NCI-H2171 treated with DMSO at 0.1 percent for 48 hours (cell line): ENCODE measurements at regions not wholly inside any gene's neighbourhood (a gene's known extent, or its start where the extent isn't known, plus 50 kb on each side); places are given as distances from the start of the nearest gene placed in this dataset.

ENCODE experiments used
- DNase-seq: peaks from one replicate; lab custom pipeline; 2025; lab: John Stamatoyannopoulos, UW

- no peak for DNase-seq
Observed at GRCh38 chr1:80994038-80994437, 806.7 kb upstream of the ADGRL2 start.

GRCh38 chr1:80993154-80993980 lies 807.4 kb upstream of the ADGRL2 start:
- DNase-seq, result no peak

DNA sequence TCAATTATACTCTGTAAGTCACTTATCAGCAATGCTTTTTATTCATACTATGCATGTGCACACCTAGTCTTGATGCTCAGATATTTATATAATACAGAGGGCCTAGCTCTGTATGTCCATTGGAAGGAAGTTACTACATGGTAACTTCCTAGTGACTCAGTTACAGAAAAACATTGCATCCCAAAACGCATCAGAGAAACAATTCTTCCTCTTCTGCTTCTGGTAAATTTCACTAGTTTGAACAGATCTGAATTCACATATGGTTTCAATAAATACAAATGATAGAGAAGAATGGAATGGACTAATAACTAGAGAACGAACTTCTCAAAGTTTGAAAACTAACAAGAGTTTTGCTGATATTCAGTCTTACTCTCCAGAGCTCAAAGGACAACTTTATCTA lies 811.3 kb upstream of the ADGRL2 start:
- DNase-seq, result no peak

GRCh38 chr1:80988926-80989325 lies 811.8 kb upstream of the ADGRL2 start:
- no peak for DNase-seq

DNA sequence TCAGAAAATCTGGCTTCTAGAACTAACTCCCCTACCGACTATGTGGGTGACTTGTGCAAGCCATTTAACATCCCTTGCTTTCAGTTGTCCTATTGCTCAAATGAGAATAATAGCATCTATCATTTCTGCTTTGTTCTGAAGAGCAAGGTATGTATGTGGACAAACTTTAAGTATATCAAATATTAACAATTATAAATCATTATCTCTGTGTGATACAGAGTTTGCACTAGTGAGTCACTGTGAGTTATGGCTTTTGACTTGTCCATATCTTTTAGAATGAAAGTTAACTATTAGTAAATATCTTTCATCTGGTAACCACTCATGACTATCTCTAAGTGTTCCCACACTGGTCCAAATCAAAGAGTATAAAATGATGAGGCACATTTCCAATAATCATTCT lies 812.9 kb upstream of the ADGRL2 start:
- DNase-seq, result no peak

DNA sequence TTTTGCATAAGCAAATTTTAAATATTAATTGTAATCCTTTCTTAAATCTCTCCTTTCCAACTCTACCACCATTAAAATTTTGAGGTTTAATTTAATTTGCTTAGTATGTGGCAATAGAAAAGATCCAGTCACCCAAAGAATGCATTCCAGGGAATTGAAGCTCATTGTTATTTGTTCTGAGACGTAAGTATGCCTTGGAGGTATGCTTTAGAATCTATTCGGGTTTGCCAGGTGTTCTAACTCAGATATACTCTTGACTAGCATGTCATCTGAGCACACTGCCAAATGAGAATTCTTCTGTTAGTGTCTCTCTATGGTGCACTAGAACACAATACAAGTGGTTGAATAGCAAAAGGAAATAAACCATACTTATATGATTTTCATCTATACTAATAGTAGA lies 813.6 kb upstream of the ADGRL2 start:
- DNase-seq, result no peak

DNA sequence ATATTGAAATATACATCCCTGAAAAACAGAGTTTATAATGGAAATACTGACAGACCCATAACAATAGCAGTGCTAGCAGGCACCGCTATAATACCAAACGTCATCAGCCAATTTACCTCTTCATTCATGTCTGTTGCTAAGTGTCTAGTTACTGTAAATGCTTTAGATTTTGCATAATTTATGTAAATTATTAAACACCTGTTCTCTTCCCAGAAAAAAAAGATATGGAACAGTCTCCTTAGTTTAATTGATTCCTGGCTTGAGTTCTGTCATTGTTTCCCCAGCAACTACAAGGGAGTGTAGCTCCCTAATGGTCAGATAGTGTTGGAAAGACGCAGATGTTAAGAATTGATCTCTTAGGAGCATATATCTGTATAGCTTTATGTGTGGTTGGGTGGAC lies 817.9 kb upstream of the ADGRL2 start:
- no peak for DNase-seq

DNA sequence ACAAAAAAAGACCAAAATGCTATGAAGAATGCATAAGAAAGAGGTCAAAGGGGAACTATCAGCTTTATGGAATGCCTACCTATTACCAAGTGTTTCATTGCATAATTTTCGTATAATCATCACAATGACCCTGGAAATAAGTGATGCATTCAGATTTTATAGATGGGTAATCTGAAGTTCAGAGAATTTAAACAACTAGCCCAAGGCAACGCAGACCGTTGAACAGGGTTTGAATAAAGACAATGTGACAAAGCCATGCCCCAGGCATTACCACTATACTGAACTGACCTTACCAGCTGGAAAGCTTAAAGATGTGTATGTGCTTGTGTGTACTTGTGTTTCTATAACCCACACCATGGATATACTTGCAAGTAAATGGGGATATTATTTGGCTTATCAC lies 827.6 kb upstream of the ADGRL2 start:
- no peak for DNase-seq

DNA sequence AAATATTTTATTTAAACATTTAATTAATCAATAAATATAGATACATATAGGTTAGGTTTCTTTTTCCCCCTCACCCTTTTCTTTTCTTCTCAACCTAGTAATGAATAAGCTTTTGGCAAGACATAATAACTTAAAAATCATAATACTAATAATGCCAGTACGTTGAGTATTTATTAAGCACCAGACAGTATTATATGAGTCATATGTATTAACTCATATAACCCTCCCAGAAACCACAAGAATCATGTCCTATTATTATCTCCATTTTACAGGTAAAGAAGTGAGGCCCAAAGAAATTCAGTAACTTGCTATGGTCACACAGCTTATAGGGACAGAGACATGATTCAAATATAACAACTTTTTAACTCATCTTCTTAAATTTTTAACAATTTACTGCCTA lies 834.5 kb upstream of the ADGRL2 start:
- DNase-seq, result no peak

GRCh38 chr1:80962564-80962963 lies 838.2 kb upstream of the ADGRL2 start:
- DNase-seq, result no peak

DNA sequence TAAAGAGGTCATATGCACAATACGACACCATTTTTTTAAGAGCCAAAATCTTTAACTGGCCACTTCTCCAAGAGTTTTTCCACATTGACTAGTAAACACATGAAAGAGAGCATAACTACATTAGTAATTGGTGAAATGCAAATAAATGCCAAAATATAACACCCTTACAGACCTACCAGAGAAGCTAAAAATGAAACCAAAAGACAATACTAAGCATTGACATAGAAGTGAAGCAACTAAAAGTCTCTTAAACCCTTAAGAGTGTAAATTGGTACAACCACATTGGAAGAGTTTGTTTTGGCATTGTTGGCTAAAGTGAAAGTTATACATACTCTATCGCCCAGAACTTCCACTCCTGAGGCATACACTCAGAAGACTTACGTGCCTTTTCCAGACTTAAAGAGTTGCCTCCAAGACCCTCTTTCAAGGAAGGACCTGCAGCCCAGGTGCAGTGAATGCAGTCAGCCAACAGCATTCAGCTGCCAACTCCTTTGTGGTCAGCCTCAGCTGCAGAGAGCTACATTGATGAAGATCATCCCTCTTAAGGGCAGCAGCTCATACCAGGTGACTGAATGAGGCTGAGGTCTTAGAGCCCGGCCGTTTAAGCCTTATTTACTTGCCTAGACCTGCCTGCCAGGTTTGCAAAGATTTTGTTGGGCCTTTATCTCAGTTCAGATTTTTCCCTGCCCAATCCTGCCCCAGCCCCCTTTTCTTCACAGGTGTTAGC lies 839.1 kb upstream of the ADGRL2 start:
- DNase-seq, result no peak

- DNase-seq, result no peak
Observed at GRCh38 chr1:80933346-80933745, 867.4 kb upstream of the ADGRL2 start.

DNA sequence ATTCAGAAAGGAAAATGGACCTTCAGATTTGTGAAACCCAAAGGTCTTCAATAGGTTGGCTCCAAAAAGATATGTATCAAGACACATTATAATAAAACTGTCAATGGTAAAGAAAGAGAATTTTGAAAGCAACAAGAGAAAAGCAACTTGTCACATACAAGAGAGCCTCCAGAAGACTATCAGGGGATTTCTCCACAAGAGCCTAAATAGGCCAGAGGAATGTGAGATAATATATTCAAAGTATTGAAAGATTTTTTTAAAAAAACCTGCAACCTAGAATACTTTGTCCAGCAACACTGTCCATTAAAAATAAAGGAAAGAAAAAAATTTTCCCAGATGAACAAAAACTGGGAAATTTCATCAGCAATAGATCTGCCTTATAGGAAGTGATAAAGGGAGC lies 869.6 kb upstream of the ADGRL2 start:
- DNase-seq, result no peak

DNA sequence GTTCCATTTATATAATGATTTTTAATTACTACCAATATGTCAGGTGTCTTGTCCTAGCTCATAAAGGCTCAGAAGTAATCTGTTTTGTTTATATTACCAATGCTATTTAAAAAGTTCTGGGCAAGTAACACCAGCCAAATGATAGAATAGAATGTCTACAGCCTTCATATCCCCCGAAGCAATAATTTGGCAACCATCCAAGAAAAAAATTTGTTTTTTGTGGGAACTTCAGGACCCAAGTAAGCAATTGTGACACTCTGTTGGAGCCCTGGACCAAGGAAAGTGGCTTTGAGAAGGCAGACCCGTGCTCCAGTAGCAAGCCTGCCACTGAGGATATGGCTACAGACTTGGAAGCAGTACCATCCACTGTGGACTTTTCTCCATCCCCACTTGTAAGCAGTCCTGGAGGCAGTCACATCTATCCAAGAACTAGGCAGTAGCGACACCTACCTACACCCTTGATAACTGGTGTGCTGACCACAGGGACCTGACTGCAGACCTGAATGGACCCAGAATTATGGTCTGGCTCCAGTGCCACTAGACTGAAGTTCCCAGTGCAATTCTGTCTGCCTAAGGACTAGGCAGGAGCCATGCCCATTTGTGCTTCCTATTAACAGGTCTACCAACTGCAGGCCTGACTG lies 870.7 kb upstream of the ADGRL2 start:
- no peak for DNase-seq

DNA sequence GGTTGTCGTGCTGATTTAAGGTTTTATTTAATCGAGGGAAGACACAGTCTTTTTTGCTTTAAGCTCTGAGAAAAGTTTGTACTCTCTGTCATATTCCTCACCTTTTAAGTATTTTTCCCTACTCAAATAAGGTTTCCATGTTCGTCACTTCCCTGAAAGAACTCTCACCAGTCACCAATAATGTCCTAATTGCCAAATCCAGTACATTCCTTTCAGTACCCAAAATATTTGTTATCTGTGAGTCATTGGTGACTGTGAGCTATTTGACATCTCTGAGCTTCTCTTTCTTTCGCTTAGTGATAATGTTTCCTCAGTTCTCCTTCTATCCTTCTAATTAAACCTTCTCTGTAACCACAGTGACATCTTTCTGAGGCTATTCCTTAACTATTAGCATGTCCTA lies 874.2 kb upstream of the ADGRL2 start:
- no peak for DNase-seq

GRCh38 chr1:80925130-80925805 lies 875.5 kb upstream of the ADGRL2 start:
- no peak for DNase-seq

DNA sequence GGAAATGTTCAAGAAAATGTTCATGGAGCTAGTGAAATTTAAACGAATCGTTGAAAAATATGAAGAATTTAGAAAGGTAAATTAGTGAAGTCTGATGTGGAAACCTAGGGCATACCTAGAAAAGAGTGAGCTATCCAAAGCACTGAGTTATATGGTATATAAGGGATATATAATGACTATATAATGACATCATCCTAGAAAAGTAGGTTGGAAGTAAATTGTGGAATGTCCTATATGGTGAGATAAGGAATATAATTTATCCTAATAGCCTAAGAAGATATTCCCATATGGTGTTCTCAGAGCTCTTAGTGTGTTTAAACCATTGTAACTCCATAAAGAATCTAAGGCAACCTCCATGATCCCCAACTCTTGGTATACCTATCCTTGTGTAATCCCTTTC lies 876.4 kb upstream of the ADGRL2 start:
- no peak for DNase-seq

DNA sequence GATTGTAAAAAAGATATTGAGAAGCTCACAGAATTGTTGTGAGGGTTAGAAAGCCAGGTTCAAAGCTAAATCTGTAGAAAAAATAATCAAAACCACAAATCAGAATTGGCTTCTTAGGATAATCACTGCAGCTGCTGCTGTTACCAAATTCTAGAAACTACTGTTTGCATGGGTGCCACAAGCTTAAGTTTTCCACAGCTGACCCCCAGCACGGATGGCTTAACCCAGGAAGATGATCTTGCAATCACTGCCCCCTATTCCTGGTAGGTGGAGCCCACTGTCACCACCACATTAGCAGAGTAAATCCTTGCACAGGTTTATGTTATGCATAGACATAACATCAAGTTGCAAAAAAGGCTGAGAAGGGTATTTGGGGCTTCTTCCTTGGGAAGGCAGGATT lies 877.8 kb upstream of the ADGRL2 start:
- no peak for DNase-seq

DNA sequence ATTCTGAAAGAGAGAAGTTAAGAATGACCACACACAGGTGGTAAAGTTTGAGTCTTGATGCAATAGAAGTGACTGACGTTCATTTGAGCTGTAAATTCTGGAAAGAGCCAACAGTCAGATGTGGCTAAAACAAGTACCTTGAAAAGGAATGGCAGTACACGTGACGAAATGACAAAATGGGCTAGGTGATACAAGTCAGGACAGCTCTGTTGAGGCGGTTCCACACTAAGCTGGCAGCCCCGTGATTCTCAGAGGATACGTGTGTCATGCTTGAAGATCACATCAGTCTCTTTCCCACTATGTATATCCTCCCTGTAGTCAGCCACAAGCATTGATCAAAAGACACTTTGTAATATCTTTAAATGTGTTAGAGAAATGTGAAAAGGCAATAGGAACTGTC lies 881.3 kb upstream of the ADGRL2 start:
- no peak for DNase-seq

- no peak for DNase-seq
Observed at GRCh38 chr1:80918380-80918779, 882.4 kb upstream of the ADGRL2 start.

DNA sequence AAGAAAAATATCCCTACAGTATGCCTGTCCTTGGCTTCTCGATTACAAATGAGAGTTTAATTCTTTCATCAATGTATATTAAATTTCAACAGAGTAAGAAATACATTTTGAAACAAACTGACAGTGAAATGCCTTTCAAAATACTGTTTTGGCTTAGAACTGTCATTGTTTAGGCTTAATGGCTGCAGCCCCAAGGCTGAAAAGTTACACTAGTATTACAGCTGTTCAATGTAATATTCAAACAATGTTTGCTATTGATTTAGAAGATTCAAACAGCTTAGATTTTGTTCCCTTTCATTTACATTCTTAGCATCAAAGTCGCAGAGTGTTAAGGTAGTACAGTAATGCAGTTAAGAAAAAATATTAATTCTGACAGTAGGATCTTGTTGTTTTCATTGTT lies 882.9 kb upstream of the ADGRL2 start:
- no peak for DNase-seq

- no peak for DNase-seq
Observed at GRCh38 chr1:80917225-80917624, 883.5 kb upstream of the ADGRL2 start.

DNA sequence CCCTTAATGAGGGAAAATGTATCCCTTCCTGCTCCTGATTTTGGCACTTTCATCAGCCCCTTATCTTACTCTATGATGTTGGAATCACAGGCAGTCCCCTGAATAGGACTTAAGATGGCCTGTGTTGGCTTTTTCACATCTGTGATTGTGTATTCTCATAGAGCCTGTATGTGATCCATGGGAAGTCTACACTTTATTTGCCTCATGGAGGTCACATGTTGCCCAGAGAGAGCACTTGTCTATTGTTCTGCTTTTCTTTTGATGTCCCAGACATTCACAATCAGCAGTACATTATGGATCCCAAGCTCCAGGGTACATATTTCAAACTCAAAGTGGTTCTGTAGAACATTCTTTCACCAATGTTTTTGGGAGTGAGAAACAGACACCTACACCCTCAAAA lies 885.2 kb upstream of the ADGRL2 start:
- no peak for DNase-seq
